ENCODE measurements at regions not wholly inside any gene's neighbourhood (a gene's known extent, or its start where the extent isn't known, plus 50 kb on each side); places are given as distances from the start of the nearest gene placed in this dataset.

DNA sequence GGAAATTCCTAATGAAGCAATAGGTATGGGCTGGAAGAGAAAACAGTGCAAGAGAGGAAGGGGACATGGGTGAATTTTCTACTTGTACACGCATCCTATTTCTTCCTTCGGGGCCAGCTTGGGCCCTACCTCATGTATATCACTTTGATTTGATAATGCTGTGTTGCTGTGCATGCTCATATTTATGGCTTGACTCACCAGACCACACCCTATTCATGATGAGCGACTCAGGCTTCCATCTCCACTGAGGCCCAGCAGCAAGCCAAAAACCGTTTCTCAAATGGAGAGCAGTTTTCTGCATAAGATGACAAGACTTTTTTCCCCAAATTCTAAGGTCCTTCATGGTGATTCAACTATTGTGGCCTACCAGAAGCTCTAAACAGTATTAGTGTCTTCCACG, 2039.1 kb upstream of the CDH9 start:
- no peak for TF ChIP-seq POLR2A (IDR thresholded peaks at IDR 0.05; ENCODE audit: low read depth)
- TF ChIP-seq, protein P1, sequence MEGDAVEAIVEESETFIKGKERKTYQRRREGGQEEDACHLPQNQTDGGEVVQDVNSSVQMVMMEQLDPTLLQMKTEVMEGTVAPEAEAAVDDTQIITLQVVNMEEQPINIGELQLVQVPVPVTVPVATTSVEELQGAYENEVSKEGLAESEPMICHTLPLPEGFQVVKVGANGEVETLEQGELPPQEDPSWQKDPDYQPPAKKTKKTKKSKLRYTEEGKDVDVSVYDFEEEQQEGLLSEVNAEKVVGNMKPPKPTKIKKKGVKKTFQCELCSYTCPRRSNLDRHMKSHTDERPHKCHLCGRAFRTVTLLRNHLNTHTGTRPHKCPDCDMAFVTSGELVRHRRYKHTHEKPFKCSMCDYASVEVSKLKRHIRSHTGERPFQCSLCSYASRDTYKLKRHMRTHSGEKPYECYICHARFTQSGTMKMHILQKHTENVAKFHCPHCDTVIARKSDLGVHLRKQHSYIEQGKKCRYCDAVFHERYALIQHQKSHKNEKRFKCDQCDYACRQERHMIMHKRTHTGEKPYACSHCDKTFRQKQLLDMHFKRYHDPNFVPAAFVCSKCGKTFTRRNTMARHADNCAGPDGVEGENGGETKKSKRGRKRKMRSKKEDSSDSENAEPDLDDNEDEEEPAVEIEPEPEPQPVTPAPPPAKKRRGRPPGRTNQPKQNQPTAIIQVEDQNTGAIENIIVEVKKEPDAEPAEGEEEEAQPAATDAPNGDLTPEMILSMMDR (IDR thresholded peaks at IDR 0.05), result no peak
